ENCODE measurements at regions not wholly inside any gene's neighbourhood (a gene's known extent, or its start where the extent isn't known, plus 50 kb on each side); places are given as distances from the start of the nearest gene placed in this dataset.

- TF ChIP-seq POLR2A (IDR thresholded peaks at IDR 0.05) = no peak
- TF ChIP-seq CTCF (IDR thresholded peaks at IDR 0.05) = no peak
These were observed 83.0 kb upstream of the RALY start for GRCh38 chr20:33910529-33911327.

Measured in thyroid gland (tissue), 4 donors.